Activated CD8-positive, alpha-beta memory T cell treated with anti-CD3 and anti-CD28 coated beads for 48 hours (primary cell): ENCODE measurements at regions not wholly inside any gene's neighbourhood (a gene's known extent, or its start where the extent isn't known, plus 50 kb on each side); places are given as distances from the start of the nearest gene placed in this dataset.

Experiments used
- DNase-seq, 3 experiments: peaks; one replicate each; pipeline ENCODE4 v3.0.0-alpha.2; 2020; ENCODE audit warnings: low read depth in 2 of 3, low spot score in 2 of 3

DNA sequence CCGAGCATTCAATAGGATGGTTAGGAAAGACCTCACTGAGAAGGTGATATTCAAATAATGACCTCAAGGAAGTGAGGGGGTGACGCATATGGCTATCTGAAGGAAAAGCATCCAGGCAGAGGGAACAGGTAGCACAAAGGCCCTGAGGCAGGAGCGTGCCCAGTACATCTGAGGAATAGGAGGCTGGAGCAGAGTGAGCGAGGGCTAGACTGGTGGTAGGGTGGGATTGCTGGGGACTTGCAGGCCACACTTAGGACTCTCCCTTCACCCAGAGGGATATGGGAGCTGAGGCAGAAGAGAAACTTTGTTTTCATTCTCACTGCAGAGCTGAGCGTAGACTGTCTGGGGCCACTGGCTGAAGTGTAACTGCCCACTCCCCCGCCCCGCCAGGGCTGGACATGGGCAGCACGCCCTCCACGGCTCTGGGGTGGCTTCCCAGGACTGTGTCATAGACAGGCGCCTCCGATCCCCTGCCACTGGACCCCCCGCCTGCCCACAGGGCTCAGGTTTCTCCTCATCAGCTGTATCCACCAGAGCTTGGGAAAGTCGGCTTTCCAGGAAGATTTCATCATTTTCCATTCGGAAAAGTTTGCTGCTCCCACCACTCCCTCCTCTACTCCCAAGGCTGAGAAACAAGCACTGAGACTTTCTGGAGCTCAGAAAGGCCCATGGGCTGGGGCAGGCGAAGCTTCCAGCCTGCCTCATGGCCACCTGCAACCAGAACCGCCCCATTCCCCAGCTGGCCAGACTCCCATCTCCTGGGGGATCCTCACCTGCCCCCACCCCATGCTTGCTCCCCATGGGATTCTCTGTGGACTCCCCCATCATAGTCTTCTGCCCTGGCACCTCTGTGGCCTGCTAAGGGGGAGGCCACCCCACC, 142.6 kb downstream of the MRPL14 start:
- no peak for DNase-seq

DNA sequence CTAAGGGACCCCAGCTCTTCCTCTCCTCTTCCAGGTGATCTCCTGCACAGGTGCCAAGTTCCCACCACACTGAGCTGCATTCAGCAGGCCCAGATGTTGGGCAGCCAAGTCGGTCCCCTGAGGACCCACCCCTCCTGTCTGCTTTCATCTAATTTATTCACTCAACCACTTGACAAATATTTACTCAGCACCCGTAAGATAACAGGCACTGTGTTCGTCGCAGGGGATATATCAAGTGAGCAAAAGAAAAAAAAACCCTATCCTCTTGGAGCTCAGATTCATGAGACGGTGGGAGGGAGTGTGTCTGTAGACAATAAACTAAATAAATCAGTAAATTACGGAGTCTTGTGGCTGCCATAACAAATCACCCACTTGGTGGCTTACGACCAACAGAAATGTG, 143.6 kb downstream of the MRPL14 start:
- no peak for DNase-seq

DNA sequence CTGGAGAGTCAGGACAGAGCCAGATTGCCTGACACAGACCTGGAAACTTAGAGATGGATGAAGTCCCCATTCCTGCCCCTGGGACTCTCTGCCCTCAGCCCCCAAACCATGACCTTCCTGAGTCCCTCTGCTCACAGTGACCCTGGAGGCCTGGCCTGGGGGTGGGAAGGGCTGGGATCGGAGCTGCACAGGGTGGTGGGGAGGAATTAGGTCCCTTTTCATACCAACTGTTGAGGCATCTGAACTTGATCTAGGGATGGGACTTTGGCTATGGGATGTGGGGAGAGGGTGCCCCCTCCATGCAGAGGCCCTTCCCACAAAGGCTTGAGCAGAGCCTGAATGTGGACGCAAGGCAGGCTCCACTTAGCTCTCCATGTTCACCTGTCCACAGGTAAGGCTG, 144.1 kb downstream of the MRPL14 start:
- no peak for DNase-seq

DNA sequence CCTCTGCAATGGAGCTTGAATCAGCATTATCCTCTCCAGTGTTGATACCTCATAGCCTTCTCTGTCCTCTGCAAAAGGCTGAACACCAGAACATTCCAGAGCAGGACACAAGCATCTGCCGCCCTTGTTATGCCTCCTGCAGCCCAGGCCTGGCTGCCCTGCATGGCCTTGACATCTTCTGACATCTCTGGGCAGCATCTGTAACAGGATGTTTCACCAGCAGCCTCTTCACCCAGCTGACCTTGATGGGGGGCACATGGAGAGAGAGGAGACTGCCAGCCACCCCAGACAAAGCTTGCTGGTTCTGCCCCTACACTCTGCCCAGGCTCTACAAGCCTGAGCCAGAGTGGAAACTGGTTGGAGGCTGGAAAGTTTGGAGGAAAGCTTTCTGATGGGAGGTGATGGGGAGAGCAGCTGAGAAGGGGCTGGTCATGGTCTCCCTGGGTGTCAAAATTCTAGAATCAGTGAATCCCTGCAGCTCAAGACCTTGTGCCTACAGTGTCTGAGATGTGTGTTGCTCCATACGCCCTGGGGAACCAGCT, 145.1 kb downstream of the MRPL14 start:
- DNase-seq = no peak

DNA sequence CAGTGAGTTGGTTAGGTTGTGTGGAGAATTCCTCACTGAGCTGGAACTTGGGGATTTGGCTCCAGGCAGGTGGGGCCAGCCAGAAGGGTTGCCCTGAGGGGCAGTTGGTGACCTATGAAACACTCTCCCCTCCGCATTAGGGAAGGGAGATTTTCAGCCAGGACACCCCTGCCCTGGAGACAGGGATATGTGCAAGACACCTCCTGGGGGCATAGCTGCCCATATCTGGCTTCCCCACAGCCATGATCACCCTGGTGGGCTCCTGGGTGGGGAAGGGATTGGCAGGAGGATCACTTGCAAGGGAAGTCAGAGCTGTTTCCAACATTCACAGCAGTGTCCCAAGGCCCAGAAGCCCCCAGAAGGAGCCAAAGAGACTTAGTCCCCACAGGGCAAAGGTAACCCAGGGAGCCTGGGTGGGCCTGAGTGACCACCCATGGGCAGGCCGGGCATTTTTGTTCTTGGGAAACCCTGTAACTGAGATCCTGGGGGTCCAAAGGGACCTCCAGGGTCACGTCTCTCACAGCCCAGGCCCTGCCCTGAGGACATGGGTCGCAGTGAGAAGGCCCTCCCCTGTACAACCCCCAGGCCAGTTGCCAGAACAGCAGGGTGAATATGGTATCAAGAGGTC, 145.8 kb downstream of the MRPL14 start:
- no peak for DNase-seq

DNA sequence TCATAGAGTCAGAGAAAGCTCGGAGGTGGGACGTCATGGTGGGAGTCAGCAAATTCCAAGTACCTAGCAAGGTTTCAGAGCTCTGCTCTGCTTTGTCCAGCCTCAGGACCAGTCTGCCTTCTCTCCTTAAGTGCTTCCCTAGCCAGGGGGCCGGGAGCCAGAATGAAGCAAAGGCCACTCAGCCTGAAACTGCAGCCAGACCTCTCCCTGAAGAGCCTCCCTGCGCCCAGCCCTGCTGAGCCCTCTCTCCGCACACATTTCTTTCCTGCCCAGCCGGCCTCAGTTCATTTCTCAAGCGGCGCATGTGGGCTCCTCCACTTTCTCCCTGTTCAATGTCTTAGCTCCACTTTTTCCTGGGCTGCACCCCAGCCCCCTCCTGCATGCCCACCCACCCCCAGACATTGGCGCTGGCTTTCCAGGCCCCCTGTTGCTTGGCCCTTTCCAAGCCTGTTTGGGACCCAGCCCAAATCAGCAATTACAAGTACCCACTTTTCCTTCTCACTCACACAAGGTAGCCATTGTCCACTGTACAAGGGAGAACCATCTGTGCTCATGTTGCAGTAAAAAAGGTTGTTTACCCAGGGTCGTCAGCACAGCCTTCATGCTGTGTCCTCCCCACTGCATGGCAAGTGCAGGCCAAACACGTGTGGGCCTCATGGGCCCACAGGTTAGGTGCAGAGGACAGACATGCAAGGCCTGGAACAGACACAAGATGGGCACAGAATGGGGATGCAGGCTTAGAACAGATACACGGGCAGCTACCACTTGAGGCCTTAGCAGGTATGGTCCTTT, 147.1 kb downstream of the MRPL14 start:
- DNase-seq = no peak

DNA sequence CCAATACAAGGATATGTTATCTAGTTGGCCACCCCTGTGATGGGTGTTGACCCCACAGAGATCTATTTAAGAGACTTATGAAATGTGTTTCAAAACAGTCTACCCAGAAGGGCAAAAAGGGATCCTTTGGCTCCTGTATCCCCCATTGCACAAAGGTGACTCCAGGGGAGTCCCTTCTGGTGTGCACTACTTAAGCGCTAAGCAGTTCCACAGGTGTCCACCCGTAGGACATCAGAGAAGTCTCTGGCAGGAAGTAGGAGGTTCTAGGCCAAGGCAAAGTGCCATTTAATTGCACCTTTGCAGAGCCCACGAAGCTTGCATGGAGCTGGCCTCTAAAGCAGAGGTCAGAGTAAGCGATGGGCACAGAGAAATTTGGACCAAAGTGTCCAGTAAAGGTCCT, 147.7 kb downstream of the MRPL14 start:
- DNase-seq = no peak

DNA sequence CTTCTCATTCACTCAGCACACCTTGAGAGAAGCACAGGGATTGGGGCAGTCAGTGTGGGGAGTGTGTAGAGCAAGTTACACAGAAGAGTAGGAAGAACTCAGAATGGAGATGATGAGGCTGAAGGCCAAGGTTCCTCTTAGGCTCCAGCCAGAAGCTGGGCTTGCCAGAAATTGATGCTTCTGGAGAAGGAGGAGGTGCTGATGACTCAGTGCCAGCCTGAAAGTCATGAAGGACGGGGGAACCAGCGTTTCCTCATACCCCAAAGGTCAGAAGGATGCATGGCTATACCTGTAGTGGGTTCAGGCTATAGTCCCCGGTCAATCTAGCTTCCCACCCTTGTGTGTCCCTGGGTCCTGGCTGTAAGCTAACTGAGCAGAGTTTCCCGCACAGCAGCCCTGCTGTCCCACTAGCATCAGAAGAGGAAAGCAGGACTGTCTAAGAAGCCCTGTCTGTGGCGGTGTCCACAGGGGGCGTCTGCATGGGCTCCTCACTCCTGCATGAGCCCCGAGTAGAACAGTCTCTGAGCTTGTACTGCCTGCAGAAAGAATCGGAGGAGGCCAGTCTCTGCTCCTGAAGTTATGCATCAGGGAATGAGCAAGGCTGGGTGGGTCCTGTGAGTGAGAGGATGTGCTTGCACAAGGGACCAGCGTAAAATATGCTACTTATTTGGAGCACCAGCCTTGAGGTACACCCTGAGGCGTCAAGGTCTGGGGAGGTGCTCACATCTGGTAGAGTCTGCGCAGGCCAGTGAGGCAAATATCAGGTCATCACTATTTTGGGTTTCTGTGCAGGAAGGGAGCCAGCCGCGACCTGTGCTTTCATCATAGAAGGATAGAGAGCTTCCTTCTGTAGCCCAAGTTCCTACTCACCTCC, 148.5 kb downstream of the MRPL14 start:
- DNase-seq = no peak

DNA sequence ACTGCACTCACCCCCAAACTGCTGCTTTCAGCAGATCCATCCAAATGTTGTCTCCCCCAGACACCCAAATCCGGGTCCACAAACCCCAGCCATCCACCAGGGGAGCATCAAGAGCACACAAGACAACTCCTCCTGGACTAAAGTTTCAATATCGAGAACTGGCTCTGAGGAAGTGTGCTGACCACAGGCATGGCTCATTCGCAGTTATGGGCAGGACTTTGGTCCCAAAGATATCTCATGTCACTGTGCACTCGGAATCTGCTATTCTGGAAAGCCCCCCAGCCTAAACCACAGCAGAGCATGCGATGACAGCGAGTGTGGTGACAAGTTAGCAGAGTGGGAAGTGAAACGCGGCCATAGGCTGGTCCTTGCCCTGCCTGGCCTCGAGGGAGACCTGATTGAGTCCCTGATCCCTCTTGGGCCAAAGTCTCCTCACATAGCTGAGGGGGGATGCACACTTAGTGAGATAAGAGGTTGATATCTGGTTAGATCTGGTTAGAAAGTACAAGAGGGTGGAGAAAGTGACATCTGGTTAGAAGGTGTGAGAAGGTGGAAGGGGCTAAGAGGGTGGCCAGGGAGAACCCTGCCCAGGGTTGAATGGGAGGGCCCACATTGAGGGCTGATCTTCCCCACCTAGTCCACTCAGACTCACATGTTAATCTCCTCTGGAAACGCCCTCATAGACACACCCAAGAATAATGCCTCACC, 149.7 kb downstream of the MRPL14 start:
- DNase-seq = no peak

DNA sequence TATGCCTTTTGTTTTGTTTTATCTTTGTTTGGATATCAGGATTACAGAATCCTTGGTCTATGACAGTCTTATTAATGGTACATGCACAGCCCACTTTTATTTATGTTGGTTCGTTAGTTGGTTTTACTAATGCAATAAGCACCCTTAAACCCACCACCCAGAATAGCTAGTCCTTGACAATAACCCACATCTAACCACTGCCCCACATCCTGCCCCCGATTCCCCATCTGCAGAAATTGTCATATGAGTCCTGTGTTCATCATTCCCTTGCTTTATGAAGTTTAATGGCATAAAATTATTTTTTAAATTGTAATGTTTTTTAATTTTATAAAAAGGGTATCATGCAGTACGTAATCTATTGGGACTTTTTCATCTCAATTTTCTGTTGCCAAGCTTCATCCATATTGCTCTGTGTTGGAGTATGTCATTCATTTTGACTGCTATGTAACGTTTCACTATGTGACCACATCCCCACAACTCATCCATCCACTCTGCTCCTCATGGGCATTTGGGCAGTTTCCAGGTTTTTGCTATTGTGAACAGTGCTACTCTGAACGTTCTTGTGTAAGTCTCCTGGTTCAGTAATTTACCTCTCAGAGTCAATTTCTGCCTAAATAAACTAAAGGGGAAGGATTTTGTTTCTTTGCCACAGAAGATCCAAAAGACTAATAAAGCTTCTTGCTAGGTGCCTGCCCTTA, 150.4 kb downstream of the MRPL14 start:
- DNase-seq = no peak

DNA sequence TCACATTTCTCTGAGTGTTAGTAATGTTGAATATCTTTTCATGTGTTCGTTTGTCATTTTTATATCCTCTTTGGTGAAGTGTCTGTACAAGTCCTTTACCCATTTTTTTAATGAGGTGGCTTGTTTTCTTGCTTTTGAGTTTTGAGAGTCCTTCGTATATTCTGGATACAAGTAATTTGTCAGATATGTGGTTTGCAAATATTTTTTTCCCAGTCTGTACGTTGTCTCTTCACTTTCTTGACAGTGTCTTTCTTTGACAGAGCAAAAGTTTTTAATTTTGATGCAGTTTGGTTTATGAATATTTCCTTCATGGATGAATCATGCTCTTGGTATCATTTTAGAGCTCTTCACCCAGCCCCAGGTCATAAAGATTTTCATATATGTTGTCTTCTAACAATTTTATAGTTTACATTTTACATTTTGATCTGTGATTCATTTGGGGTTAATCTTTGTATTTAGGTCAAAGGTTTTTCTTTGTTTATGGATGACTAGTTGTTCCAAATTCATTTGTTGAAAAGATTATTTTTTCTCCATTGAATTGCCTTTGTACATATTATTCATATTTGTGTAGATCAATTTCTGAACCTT, 152.5 kb downstream of the MRPL14 start:
- no peak for DNase-seq

DNA sequence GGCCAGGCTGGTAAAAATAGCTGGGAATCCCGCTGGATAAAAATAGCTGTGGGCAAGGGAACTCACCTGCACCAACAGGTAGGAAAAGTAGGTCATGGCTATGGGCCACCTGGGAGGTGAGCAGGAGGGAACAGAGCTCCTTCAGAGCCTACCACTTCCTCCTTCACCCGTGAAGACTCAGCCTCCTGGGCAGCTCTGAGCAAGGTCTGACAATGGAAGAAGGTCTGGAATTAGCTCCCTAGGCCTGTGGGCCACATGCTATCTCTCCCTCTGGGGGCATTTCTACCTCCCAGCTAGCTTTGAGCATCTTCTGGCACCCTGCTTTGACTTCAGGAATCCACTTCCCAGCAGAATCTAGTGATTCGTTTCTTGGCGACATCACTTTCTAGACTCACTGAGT, 153.9 kb downstream of the MRPL14 start:
- no peak for DNase-seq

DNA sequence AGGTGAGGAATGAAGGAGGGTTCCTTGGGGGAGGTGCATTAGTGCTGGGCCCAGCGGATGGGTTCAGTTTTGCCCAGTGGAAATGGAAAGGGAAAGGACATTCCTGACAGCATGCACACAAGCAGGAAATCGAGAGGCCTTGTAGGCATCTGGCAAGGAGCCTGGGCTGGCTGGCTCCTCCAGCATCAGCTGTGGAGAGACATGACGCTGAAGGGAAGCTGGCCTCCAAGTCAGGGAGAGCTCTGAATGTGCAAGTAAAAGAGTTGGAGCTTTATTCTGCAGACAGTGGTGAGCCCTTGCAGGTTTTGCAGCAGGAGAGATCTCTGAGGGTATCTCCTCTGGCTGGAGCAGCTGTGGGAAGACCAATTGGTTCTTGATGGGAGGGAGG, 154.3 kb downstream of the MRPL14 start:
- no peak for DNase-seq

DNA sequence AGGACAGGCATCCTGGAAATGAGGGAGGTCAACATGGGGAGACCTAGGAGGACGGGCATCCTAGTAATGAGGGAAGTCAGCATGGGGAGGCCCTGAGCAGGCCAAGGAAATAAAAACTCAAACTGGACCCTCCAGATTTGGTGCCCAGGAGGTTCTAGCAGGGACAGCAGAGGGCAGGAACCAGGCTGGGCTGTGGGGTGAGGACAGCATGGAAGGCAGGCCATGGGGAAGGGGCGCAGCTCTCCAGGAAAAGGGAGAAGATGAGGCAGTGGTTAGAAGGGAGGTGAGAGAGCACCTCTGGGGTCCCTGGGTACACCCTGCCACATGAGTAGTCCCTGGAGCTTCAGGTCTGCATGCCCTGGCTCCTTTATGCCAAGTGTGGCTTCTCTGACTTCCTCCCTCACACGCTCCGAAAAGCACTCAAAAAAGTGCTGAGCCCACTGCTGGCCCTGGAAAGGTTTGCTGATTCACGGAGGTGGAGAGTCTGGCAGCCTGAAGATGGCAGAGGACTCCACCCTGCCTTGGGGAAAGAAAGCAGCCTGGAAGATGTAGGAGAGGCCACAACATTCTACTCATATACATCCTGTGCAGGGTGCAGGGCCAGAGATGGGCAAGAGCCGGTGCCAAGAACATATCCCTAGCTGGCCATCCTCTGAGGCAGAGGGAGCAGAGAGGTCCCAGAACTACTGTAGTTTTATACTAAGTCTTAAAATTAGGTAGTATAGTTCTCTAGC, 154.9 kb downstream of the MRPL14 start:
- no peak for DNase-seq

DNA sequence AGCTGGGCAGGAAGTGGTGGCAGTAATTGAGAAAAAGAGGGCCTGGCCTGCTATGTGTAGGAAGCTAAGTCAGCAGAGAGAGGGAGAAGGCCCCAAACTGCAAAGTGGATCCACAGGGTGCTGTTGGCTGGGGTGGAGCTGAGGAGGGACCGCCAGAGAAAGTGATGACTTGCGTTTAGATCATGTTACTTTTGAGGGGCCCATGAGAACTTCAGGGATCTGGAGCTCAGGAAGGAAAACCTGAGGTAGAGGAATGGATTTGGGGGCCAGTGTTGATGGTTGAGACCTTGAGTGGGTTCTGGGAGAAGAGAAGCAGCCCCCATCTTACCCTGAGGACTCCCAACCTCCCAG, 155.5 kb downstream of the MRPL14 start:
- DNase-seq = no peak

DNA sequence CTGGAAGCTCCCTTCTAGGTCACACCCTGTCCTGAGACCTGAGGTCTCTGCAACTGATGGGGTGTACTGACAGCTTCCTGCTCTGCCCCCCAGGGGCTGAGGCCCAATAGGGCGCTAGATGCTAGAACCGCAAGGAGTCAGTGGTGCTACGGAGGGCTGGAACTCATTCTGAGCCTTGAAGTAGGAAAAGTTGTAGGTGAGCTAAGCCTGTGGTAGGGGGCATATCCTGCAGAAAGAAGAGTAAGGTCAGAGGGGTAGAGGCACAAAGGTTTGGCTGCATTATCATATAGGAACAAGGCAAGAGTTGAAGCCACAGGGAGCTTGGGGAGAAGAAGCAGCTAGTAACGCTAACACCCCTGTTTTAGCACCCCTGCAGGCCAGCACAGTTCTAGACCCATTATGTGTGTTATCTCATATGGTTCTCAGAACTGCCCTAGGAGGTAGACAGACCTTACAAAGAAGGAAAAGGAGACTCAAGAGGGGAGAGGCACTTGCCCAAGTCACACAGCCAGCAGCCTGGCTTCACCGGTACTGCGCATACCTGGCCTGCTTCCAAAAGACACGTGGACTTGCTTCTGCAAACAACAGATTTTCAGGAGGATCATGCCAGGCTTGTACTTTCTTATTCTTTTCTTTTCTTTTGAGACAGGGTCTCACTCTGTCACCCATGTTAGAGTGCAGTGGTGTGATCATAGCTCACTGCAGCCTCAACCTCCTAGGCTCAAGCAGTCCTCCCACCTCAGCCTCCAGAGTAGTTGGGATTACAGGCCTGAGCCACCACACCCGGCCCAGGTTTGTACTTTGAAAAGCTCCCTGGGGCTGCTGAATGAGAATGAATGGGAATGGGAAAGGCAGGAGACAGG, 156.1 kb downstream of the MRPL14 start:
- no peak for DNase-seq

DNA sequence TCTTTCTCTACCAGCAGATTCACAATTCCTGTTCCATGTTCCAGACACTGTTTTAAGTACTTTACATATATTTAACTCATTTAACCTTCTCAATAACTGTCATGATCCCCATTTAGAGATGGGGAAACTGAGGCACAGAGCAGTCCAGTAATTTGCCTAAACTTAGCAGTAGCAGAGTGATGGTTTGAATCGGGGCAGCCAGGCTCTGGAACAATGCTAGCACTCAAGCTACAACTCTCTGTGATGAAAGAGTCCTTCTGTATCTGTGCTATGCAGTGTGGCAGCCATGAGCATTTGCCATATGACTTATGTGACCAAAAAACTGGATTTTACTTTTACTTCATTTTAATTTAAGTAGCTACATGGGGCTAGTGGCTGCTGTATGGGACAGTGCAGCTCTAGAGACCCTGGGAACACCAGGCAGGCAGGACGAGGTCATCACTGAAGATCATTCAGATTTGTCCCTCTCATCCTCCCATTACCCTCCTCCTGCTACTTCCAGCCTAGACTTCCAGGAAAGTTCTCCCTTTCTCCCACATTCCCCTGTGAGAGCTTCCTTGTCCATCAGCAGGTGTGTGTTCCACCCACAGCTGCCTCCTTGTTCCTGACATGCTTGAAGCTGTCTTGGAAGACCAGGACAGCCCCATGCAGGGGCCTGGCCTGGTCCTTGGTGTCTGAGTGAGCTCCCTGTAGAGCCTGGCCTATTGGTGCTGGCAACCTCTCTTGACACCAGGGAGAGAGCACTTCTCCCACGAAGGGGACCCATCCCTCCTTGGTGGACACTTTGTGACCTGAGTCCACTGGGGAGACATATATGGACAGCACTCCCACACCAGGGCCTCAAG, 157.0 kb downstream of the MRPL14 start:
- DNase-seq = no peak
